ENCODE measurements at regions not wholly inside any gene's neighbourhood (a gene's known extent, or its start where the extent isn't known, plus 50 kb on each side); places are given as distances from the start of the nearest gene placed in this dataset.

- TF ChIP-seq, protein P1, sequence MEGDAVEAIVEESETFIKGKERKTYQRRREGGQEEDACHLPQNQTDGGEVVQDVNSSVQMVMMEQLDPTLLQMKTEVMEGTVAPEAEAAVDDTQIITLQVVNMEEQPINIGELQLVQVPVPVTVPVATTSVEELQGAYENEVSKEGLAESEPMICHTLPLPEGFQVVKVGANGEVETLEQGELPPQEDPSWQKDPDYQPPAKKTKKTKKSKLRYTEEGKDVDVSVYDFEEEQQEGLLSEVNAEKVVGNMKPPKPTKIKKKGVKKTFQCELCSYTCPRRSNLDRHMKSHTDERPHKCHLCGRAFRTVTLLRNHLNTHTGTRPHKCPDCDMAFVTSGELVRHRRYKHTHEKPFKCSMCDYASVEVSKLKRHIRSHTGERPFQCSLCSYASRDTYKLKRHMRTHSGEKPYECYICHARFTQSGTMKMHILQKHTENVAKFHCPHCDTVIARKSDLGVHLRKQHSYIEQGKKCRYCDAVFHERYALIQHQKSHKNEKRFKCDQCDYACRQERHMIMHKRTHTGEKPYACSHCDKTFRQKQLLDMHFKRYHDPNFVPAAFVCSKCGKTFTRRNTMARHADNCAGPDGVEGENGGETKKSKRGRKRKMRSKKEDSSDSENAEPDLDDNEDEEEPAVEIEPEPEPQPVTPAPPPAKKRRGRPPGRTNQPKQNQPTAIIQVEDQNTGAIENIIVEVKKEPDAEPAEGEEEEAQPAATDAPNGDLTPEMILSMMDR (conservative IDR thresholded peaks at IDR 0.05) = no peak
- no peak for TF ChIP-seq ZFX (IDR thresholded peaks at IDR 0.05)
Measured at GRCh38 chr5:6201631-6202030, 176.7 kb downstream of the MED10 start.
